ENCODE measurements at regions not wholly inside any gene's neighbourhood (a gene's known extent, or its start where the extent isn't known, plus 50 kb on each side); places are given as distances from the start of the nearest gene placed in this dataset.

- TF ChIP-seq EZH2 (IDR thresholded peaks at IDR 0.05; ENCODE audit: borderline replicate concordance), result no peak
- TF ChIP-seq CTCF (IDR thresholded peaks at IDR 0.05; ENCODE audit: poor library complexity), result no peak
Measured at GRCh38 chr16:14005335-14005734, 65.8 kb upstream of the MRTFB start.

Measured in hepatocyte (in vitro differentiated cells).